ENCODE measurements at regions not wholly inside any gene's neighbourhood (a gene's known extent, or its start where the extent isn't known, plus 50 kb on each side); places are given as distances from the start of the nearest gene placed in this dataset.

DNA sequence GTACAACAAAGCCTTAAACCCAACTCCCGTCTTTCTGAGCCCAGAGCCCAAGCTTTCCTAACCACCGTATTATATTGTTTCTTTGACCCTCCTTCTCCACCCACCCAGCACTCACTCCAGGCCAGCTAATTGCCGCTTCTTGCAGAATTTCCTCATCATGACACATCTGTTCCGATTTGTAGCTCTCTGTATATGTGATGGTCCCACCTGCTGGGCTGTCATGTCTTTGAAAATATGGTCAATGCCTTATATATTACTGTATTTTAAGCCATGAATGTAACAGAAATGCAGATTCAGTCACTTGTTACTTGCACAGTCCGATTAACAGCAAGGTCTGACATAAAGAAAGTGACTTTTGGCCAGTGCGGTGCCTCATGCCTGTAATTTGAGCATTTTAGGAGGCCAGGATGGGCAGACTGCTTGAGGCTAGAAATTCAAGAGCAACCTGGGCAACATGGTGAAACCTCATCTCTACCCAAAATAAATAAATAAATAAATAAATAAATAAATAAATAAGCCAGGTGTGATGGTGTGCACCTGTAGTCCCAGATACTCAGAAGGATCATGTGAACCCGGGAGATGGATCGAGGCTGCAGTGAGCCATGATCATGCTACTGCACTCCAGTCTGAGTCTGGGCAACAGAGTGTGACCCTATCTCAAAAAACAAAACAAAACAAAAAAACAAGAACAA lies 359.8 kb downstream of the ATP23 start:
- no peak for TF ChIP-seq NFE2L2 (IDR thresholded peaks at IDR 0.05; ENCODE audit: low read depth, low read length)
- TF ChIP-seq, protein P1, sequence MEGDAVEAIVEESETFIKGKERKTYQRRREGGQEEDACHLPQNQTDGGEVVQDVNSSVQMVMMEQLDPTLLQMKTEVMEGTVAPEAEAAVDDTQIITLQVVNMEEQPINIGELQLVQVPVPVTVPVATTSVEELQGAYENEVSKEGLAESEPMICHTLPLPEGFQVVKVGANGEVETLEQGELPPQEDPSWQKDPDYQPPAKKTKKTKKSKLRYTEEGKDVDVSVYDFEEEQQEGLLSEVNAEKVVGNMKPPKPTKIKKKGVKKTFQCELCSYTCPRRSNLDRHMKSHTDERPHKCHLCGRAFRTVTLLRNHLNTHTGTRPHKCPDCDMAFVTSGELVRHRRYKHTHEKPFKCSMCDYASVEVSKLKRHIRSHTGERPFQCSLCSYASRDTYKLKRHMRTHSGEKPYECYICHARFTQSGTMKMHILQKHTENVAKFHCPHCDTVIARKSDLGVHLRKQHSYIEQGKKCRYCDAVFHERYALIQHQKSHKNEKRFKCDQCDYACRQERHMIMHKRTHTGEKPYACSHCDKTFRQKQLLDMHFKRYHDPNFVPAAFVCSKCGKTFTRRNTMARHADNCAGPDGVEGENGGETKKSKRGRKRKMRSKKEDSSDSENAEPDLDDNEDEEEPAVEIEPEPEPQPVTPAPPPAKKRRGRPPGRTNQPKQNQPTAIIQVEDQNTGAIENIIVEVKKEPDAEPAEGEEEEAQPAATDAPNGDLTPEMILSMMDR (conservative IDR thresholded peaks at IDR 0.05; ENCODE audit: low read depth, low read length) = no peak
- TF ChIP-seq POLR2A (IDR thresholded peaks at IDR 0.05; ENCODE audit: low read depth, low read length) = no peak
